ENCODE measurements at regions not wholly inside any gene's neighbourhood (a gene's known extent, or its start where the extent isn't known, plus 50 kb on each side); places are given as distances from the start of the nearest gene placed in this dataset.
"Not testable (repeated sequence)": the region's sequence is repeated elsewhere in the genome, so short reads cannot be mapped to it uniquely, and the experiment has no call there.

- no peak for DNase-seq
Observed at GRCh38 chr4:141464366-141464765, 172.0 kb upstream of the IL15 start.

DNA sequence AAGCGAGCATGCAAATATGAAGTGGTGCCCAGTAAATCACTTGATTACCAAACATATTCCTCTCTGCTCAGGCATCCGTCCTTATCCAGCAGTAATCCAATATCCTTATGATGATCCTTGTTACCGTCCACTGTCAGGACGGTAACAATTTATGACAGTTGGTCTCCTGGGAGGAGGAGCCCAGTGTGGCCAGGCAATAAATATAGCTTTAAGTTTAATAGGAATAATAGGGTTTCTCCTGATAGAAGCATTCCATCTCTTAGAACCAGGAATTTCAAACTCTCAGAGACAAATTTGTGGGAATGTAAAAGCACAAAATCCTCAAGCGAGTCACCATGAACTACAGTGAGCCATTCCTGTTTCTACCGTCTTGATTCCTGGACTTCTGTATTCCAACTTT, 171.2 kb upstream of the IL15 start:
- DNase-seq: no peak

- no peak for DNase-seq
Observed at GRCh38 chr4:141467225-141467624, 169.2 kb upstream of the IL15 start.

GRCh38 chr4:141469392-141469791, 167.0 kb upstream of the IL15 start:
- no peak for DNase-seq

DNA sequence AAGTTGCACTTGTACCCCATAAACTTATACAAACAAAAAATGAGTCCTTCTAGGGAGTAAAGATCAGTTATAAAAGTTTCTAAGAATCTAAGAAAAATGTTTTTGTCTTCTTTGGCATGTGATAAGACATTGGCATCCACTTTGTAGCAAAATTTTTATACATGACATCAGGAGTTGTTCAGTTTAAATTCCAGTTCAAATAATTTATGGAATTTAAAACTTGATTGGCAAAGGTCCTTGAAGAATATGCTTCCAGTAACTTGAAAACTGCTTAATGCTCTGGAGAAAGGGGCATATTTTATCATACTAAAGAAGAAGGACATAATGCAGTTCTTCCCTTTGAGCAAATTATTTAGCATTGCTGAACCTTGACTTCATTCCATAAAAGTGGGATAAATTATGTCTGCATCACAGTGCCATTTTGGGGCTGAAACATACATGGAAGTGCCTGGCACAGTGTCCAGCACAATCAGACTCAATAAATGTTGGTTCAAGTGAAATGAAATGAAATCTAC, 163.3 kb upstream of the IL15 start:
- DNase-seq: no peak

DNA sequence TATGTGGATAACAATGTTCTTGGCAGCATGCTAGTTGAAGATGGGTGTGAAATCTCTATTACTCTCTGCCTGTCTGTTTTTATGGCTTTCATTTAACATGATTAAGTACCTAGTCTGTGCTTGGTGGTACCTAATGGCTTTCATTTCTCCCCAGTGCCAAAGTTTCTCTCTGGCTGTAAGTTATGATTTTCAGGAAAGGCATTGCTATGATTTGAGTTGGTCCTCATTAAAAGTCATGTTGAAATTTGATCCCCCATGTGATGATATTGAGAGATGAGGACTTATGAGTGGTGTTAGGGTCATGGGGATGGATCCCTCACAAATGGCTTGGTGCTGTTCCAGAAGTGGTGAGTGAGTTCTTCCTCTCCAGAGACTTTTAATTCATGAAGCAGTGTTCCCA, 162.4 kb upstream of the IL15 start:
- no peak for DNase-seq

DNA sequence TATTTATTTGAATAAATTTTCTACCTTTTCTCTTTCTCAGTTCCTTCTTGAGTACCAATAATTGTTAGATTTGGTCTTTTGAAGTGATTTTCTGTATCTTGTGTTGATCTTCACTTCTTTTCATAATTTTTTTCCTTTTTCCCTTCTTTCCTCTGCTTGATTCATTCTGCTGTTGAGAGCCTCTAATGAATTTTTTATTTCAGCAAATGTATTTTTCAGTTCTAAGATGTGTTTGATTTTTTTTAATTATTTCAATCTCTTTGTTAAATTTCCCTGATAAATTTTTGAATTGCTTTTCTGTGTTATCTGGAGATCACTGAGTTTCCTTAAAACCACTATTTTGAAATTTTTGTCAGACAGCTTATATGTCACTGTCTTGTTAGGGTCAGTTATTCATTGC, 155.4 kb upstream of the IL15 start:
- no peak for DNase-seq

GRCh38 chr4:141484298-141484697, 152.1 kb upstream of the IL15 start:
- not testable (repeated sequence) for DNase-seq

DNA sequence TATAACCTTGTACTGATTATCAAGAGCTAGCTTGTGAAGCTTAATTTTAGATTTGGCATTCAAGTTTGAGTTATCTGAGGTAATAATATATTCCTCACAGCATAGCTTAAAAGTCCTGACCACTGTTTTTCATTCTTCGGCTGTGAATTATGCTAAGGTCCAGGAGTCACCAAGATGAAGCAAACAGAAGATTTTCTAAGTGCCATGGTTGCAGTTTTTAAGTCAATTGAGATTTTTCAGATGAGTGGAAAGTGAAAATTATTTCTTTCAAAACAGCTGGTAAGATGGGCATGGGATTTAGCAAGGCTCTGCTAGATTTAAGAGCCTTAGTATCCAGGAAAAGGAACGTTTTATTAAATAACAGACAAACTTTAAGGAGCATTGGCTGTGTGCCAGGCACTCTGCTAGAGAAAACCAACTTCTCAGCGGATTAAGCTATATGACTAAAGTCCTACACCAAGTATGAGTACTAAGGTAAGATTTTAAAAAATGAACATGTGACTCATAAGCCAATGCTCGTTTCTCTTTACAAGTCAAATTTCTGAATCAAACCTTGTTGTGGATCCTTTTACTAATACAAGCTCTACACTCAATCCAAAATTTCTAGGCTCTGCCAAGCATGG, 149.9 kb upstream of the IL15 start:
- DNase-seq: no peak

DNA sequence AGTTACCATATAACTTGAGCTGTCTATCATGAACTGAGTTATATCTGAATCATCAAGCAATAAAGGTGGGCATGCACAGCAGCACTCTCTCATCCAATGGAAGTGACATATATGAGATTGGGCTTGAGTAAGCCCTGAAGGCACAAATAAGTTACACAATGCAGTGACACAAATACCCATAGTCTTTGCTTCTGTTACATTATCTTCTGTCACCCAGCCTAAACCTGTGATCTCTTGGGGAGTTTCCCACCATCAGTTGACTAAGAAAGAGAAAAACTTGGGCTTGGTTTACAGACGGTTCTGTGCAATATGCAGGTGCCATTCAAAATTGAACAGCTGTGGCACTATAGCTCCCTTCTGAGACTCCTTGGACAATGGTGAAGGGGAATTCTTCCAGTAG, 138.8 kb upstream of the IL15 start:
- DNase-seq: no peak

- DNase-seq: no peak
Observed at GRCh38 chr4:141499261-141499853, 137.0 kb upstream of the IL15 start.

DNA sequence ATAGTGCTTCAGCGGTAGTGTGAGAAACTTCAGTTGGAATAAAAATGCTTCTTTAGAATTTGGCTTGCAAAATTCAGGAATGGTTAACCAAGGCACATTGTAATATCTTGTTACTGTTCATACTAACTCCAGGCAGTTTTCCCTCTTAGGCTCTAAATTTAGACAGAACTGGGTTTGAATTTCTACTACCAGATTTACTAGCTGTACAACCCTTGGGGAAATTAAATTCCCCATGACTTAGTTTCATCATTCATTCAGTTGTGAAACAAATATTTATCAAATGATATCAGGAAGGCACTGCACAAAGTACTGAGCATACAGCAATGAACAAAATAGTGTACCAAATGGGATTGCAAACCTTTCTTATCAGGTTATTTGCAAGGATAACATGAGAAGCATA, 135.0 kb upstream of the IL15 start:
- no peak for DNase-seq

DNA sequence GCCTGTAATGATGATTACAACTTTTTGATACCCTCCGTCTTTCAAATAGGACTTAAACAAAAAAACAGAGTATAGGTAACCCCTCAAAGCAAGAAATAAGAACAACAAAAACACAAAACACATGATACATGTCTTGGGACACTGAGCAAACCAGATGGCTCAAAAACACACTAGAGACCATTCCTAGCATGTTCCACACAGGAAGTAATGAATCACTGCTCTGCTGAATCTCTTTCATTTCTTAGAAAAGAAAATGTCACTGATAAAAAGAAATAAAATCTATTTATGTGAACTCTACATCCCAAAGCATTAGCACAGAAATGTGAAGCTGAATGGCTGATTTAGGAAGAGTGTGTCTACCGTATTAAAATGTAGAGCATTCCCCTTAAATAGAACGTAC, 134.5 kb upstream of the IL15 start:
- no peak for DNase-seq

GRCh38 chr4:141502755-141503154, 133.6 kb upstream of the IL15 start:
- DNase-seq: no peak

DNA sequence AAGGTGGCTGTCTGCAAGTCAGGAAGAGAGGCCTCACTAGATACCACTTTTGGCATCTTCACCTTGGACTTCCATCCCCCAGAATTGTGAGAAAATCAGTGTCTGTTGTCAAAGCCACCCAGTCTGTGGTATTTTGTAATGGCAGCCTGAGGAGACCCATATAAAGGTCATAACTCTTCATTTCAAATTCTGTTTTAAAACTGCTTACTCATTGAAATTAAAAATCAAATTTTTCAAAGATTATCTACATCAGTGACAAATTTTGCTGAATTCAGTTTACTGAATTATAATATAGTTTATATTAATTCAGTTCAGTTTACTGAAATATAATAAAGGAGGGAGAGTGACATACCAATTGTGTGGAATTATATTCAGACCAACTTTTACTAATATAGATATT, 133.1 kb upstream of the IL15 start:
- DNase-seq: no peak

GRCh38 chr4:141511055-141511454, 125.3 kb upstream of the IL15 start:
- DNase-seq: no peak

DNA sequence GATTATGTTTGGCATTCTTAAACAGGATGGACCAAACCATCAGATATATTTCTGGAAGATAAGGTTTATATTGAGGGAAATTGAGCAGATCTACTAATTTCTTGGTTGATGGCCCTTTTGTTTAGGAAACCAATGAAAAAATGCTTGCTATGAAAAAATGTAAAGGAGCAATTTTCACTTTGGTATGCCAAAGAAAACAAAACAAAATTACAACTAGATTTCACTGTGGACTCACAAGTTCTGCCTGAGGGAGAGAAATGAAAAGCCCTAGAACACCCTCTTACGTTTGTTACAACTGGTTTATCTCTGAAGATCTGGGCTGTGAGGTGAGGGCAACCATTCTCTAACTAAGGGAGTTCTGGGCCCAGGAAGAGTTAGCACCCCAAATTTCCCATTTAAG, 122.5 kb upstream of the IL15 start:
- DNase-seq: no peak

DNA sequence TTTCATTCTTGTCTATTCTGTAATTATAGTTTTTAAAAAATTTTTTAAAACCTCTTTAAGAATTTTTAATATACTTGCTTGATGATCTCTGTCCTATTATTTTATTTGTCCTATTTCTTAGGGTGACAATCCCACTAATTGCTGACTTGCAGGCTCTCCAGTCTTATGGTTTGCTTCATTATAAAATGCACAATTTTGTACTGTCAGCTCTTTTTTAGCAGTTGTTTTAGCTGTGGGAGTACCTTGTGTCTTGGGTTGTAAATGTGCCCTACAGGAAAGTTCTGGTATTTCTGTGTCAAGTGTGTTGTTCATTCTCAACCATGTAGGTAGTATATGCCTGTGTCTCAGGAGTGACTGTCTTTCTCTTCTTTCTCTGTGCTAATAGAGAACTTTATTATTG, 118.2 kb upstream of the IL15 start:
- no peak for DNase-seq

DNA sequence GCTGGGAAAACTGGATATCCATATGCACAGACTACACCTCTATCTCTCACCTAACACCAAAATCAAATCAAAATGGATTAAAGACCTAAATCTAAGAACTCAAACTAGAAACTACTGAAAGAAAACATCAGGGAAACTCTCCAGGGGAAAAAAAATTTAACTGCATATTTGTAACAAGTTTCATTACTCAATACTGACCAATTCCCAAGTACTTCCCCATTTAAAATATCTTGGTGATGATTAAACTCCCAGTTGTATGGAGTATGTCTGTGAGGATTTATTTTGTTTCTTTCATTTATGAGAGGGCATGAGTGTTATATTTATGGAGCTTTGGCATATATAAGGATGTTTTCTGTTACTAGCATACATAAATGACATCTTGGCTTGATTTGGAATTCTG, 112.3 kb upstream of the IL15 start:
- no peak for DNase-seq

- DNase-seq: no peak
Observed at GRCh38 chr4:141524841-141525240, 111.5 kb upstream of the IL15 start.

- DNase-seq: no peak
Observed at GRCh38 chr4:141530627-141531026, 105.8 kb upstream of the IL15 start.

DNA sequence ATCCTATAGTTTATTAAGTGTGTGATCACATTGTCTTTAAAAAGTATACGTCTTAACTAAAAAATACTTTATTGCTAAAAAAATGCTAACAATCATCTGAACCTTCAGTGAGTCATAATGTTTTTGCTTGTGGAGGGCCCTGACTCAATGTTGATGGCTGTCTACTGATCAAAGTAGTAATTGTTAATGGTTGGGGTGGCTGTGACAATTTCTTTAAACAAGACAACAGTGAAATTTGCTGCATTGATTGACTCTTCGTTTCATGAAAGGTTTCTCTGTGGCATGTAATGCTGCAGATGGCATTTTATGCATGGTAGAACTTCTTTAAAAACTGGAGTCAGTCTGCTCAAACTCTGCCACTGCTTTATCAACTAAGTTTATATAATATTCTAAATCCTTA, 101.4 kb upstream of the IL15 start:
- no peak for DNase-seq

- no peak for DNase-seq
Observed at GRCh38 chr4:141538001-141538400, 98.4 kb upstream of the IL15 start.

GRCh38 chr4:141540643-141541042, 95.7 kb upstream of the IL15 start:
- no peak for DNase-seq

DNA sequence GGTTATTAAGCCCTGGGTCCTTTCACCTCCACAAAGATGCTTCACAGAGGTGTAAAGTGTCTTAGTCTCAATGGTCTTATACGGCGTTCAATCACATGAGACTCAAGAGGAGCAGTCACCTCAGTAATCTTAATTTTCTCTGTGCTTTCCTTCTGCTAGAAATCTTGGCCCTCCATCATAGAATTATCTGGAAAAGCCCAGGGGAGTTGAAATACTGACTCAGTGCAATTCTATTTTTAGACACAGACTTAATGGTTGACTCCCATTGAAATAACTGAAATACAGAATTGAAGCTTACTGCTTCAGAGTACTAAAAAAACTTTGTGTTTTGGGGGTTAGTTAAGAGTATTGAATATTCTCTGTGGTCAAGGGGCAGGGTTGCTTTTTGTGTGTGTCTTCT, 94.5 kb upstream of the IL15 start:
- DNase-seq: no peak
